ENCODE measurements at regions not wholly inside any gene's neighbourhood (a gene's known extent, or its start where the extent isn't known, plus 50 kb on each side); places are given as distances from the start of the nearest gene placed in this dataset.

DNA sequence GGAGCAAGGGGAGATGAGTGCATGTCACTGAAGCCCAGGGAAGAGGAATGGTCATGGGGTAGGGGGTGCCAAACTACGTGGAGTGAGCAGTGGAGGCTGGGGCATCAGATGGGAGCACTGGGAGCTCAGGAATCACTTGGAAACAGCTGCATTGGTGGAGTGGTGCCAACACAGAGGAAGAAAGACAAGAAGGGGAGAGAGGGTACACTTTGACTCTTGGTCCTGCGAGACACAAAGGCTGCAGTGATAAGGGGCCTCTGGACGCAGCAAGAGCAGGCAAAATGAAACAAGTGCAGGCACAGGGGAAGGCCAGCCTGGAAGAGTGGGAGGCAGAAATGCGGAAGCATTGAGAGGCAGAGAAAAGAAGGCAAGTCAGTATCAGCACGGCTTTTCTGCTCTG lies 134.7 kb upstream of the SMIM21 start:
- in situ Hi-C loops (cut with HindIII; ENCODE audit: low sequenced_read_pairs) = no loop called here
- no peak for DNase-seq (ENCODE audit: low read depth, low spot score)
- H3K4me3 ChIP-seq (ENCODE audit: low read depth, low read length) = no peak overlapping the region
- TF ChIP-seq, protein P1, sequence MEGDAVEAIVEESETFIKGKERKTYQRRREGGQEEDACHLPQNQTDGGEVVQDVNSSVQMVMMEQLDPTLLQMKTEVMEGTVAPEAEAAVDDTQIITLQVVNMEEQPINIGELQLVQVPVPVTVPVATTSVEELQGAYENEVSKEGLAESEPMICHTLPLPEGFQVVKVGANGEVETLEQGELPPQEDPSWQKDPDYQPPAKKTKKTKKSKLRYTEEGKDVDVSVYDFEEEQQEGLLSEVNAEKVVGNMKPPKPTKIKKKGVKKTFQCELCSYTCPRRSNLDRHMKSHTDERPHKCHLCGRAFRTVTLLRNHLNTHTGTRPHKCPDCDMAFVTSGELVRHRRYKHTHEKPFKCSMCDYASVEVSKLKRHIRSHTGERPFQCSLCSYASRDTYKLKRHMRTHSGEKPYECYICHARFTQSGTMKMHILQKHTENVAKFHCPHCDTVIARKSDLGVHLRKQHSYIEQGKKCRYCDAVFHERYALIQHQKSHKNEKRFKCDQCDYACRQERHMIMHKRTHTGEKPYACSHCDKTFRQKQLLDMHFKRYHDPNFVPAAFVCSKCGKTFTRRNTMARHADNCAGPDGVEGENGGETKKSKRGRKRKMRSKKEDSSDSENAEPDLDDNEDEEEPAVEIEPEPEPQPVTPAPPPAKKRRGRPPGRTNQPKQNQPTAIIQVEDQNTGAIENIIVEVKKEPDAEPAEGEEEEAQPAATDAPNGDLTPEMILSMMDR (IDR thresholded peaks at IDR 0.05; ENCODE audit: low read depth, low read length) = no peak

DNA sequence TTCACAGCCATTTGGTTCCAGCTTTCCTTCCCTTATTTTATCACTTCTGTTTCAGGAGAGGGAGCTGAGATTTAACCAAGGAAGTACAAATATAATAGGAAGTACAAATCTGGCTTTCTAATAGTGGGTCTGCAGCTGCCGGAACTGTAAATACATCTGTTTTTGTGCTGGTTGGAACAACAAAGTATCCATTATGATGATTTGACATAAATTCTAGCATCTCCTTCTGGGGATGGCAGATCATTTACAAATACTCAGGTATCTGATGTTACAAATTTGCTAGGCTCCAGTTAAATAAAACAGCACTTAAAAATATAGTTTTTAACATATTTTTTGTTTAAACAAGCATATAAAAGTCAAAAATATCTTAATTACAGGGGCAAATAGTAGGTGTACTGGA lies 131.3 kb upstream of the SMIM21 start:
- TF ChIP-seq, protein P1 (IDR thresholded peaks at IDR 0.05; ENCODE audit: low read depth, low read length) = no peak
- no peak overlapping the region for H3K4me3 ChIP-seq (ENCODE audit: low read depth, low read length)
- DNase-seq (ENCODE audit: low read depth, low spot score) = no peak
- in situ Hi-C loops (cut with HindIII; ENCODE audit: low sequenced_read_pairs) = no loop called here

DNA sequence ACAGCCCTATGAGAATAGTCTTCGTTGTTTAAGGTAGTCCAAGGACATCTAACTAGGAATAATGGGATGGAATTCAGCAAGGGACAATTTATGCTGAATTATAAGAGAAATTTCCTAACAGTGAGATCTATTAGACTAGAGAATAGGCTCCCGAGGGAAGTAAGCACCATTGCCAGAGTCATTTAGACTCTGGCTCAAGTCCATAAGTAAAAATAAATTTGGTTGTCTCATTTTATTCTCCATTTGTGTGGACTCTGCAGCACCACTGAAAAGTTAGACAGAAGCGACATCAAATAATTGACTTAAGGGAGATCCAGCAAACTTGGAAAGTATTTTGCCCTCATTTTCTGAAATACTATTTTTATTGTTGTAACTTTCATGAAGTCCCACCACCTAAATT lies 129.3 kb upstream of the SMIM21 start:
- in situ Hi-C loops (cut with HindIII; ENCODE audit: low sequenced_read_pairs) = no loop called here
- TF ChIP-seq, protein P1 (IDR thresholded peaks at IDR 0.05; ENCODE audit: low read depth, low read length) = no peak
- no peak overlapping the region for H3K4me3 ChIP-seq (ENCODE audit: low read depth, low read length)
- DNase-seq (ENCODE audit: low read depth, low spot score) = no peak

DNA sequence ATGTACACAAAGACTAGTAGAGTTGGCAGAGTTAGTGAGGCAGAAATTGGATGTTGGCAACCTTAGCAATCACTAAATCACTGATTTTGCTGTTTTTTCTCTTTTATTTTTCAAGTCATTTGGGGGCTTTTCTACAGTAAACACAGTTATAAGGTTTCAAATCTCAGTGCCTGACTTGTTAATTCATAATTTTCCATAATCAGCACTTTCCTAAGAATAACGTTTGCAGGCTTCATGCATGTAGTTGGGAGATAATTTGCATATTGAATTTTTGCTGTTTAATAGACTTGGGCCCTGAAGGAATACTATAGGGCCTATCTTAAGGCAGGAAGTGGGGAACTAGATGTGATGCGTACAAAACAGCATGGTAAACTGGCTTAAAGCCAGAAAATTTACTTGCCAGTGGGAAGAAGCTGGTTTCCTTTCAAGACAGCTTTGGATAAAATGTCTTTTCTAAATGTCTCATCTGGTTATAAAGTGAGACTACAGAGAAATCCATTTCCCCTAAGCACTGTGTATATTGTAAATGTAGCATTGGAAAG lies 127.2 kb upstream of the SMIM21 start:
- TF ChIP-seq, protein P1 (IDR thresholded peaks at IDR 0.05; ENCODE audit: low read depth, low read length) = no peak
- in situ Hi-C loops (cut with HindIII; ENCODE audit: low sequenced_read_pairs) = no loop called here
- DNase-seq (ENCODE audit: low read depth, low spot score) = no peak
- no peak overlapping the region for H3K4me3 ChIP-seq (ENCODE audit: low read depth, low read length)

DNA sequence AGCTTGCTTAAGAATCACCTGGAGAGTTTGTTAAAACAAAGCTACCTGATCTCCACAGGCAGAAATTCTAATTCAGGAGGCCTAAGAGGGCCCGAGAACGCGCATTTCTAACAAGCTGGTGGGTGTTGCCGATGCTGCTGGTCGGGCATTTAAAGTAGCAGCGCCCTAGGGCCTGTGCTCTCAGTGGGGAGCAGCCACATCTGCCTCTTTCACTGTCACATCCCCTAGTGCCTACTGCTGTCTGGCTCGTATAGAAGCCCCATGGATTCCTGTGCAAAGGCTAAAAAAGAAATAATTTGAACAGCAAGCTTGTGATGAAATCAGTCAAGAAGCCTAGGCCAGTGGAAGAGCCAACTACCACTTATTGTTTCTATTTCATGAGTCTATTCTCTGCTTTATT lies 126.7 kb upstream of the SMIM21 start:
- in situ Hi-C loops (cut with HindIII; ENCODE audit: low sequenced_read_pairs) = no loop called here
- no peak overlapping the region for H3K4me3 ChIP-seq (ENCODE audit: low read depth, low read length)
- no peak for DNase-seq (ENCODE audit: low read depth, low spot score)
- TF ChIP-seq, protein P1 (IDR thresholded peaks at IDR 0.05; ENCODE audit: low read depth, low read length) = no peak

DNA sequence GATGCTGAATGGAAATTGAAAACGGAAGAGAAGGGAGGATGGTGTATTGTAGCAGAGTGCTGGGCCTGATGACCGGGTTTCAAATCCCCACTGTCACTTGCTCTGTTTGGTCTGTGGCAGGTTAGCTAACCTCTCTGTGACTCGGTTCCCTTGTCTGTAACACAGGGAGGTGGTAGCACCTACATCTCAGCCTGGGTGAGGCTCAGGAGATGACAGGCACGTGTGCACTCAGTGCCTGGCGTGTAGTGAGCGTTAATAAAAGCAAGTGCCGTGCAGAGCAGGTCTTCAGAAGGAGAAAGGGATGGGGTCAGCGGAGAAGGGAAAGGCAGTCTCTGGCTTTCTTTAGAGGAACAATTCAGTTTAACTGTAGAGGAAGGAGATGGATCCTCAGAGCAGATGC lies 125.5 kb upstream of the SMIM21 start:
- H3K4me3 ChIP-seq (ENCODE audit: low read depth, low read length) = no peak overlapping the region
- no peak for DNase-seq (ENCODE audit: low read depth, low spot score)
- TF ChIP-seq, protein P1 (IDR thresholded peaks at IDR 0.05; ENCODE audit: low read depth, low read length) = no peak
- in situ Hi-C loops (cut with HindIII; ENCODE audit: low sequenced_read_pairs) = no loop called here

DNA sequence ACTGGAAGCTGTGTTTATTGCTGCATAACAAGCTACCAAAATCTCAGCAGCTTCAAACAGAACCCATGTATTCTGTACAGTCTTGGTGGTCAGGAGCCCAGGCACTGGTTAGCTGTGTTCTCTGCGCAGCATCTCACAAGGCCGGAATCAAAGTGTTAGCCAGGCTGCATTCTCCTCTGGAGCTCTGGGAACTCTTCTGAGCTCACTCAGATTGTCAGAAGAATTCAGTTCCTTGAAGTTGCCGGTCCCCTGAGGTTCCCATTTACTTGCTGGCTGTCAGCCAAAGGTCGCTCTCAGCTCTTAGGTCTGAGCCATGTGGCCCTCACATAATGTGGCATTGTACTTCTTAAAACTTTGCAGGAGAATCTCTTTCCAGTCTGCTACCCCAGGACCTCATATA lies 123.6 kb upstream of the SMIM21 start:
- in situ Hi-C loops (cut with HindIII; ENCODE audit: low sequenced_read_pairs) = no loop called here
- TF ChIP-seq, protein P1 (IDR thresholded peaks at IDR 0.05; ENCODE audit: low read depth, low read length) = no peak
- H3K4me3 ChIP-seq (ENCODE audit: low read depth, low read length) = no peak overlapping the region
- DNase-seq (ENCODE audit: low read depth, low spot score) = no peak
